ENCODE measurements at regions not wholly inside any gene's neighbourhood (a gene's known extent, or its start where the extent isn't known, plus 50 kb on each side); places are given as distances from the start of the nearest gene placed in this dataset.
A peak's percentile ranks its signal among the peaks of the same experiment; 100 is the strongest.

DNA sequence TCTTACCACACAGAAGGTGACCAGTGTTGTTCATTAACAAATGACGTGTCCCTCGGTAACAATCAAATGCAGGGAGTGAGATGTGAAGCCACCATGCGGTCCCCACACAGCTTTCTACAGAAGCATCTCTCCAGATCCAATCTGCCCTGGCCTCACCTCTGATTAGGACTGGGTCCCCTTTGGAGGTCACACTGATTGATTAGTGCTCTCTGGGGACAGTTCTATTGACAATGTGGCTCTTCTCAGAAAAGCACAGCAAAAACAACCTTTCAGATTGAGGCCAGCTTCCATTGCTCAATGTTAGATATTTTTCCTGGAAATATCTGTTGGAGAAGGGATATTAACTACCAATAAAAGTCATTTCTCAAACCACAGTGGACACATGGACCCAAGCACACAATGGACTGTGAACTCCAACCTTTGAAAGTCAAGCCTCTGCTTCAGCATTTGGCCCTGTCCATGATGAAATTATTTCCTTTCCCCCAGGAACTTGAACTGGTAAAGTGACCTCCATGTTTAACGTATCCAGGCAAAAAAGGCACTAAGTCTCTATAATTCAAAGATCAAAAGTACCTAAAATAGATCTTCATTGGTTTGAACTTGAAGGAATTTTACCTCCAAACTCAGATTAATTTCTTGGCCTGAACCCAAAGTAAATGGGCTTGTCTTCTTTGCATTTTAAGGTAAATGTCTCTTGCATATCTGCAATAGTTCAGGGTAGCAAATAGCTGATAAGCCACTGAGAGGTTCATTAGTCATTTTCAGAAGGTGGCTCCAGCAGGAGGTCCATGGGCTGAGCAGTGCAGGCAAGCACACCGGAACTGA, 118.5 kb downstream of the FOXA2 start (continued):
- TF ChIP-seq, protein P1, sequence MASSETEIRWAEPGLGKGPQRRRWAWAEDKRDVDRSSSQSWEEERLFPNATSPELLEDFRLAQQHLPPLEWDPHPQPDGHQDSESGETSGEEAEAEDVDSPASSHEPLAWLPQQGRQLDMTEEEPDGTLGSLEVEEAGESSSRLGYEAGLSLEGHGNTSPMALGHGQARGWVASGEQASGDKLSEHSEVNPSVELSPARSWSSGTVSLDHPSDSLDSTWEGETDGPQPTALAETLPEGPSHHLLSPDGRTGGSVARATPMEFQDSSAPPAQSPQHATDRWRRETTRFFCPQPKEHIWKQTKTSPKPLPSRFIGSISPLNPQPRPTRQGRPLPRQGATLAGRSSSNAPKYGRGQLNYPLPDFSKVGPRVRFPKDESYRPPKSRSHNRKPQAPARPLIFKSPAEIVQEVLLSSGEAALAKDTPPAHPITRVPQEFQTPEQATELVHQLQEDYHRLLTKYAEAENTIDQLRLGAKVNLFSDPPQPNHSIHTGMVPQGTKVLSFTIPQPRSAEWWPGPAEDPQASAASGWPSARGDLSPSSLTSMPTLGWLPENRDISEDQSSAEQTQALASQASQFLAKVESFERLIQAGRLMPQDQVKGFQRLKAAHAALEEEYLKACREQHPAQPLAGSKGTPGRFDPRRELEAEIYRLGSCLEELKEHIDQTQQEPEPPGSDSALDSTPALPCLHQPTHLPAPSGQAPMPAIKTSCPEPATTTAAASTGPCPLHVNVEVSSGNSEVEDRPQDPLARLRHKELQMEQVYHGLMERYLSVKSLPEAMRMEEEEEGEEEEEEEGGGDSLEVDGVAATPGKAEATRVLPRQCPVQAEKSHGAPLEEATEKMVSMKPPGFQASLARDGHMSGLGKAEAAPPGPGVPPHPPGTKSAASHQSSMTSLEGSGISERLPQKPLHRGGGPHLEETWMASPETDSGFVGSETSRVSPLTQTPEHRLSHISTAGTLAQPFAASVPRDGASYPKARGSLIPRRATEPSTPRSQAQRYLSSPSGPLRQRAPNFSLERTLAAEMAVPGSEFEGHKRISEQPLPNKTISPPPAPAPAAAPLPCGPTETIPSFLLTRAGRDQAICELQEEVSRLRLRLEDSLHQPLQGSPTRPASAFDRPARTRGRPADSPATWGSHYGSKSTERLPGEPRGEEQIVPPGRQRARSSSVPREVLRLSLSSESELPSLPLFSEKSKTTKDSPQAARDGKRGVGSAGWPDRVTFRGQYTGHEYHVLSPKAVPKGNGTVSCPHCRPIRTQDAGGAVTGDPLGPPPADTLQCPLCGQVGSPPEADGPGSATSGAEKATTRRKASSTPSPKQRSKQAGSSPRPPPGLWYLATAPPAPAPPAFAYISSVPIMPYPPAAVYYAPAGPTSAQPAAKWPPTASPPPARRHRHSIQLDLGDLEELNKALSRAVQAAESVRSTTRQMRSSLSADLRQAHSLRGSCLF (CRISPR knock-in tag; IDR thresholded peaks at IDR 0.05; ENCODE audit: borderline replicate concordance) = no peak
- TF ChIP-seq SALL2 (CRISPR knock-in tag; IDR thresholded peaks at IDR 0.05) (no peak), ELF3 (CRISPR knock-in tag; IDR thresholded peaks at IDR 0.05) (peak; percentile 25; the same call in 1 of the 2 replicates), ZNF33B (CRISPR knock-in tag; IDR thresholded peaks at IDR 0.05) (no peak), ZSCAN22 (CRISPR knock-in tag; IDR thresholded peaks at IDR 0.05) (no peak), MTA3 (CRISPR knock-in tag; IDR thresholded peaks at IDR 0.05) (no peak), CREB1 (IDR thresholded peaks at IDR 0.05) (peak; percentile 35; the same call in 1 of the 2 replicates), CREB1 (CRISPR knock-in tag; IDR thresholded peaks at IDR 0.05) (no peak; the same call in 1 of the 2 replicates), MATR3 (CRISPR knock-in tag; IDR thresholded peaks at IDR 0.05) (no peak), SETDB1 (CRISPR knock-in tag; IDR thresholded peaks at IDR 0.05; ENCODE audit: borderline replicate concordance) (no peak), FOXO1 (CRISPR knock-in tag; IDR thresholded peaks at IDR 0.05) (no peak), BCL6 (CRISPR knock-in tag; IDR thresholded peaks at IDR 0.05) (peak; percentile 71), HMG20A (CRISPR knock-in tag; IDR thresholded peaks at IDR 0.05; ENCODE audit: borderline replicate concordance) (no peak), ZNF883 (CRISPR knock-in tag; IDR thresholded peaks at IDR 0.05; ENCODE audit: not compliant biosample characterization) (no peak), FOXJ3 (CRISPR knock-in tag; IDR thresholded peaks at IDR 0.05; ENCODE audit: borderline replicate concordance) (peak; percentile 33; the same call in 1 of the 2 replicates), JUNB (CRISPR knock-in tag; IDR thresholded peaks at IDR 0.05; ENCODE audit: borderline replicate concordance) (no peak), ZSCAN29 (CRISPR knock-in tag; conservative IDR thresholded peaks at IDR 0.05) (no peak), ZNF160 (CRISPR knock-in tag; IDR thresholded peaks at IDR 0.05) (no peak)
- TF ChIP-seq, protein P2, sequence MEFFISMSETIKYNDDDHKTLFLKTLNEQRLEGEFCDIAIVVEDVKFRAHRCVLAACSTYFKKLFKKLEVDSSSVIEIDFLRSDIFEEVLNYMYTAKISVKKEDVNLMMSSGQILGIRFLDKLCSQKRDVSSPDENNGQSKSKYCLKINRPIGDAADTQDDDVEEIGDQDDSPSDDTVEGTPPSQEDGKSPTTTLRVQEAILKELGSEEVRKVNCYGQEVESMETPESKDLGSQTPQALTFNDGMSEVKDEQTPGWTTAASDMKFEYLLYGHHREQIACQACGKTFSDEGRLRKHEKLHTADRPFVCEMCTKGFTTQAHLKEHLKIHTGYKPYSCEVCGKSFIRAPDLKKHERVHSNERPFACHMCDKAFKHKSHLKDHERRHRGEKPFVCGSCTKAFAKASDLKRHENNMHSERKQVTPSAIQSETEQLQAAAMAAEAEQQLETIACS (CRISPR knock-in tag; IDR thresholded peaks at IDR 0.05) = no peak
- TF ChIP-seq, protein P3, sequence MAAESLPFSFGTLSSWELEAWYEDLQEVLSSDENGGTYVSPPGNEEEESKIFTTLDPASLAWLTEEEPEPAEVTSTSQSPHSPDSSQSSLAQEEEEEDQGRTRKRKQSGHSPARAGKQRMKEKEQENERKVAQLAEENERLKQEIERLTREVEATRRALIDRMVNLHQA (CRISPR knock-in tag; IDR thresholded peaks at IDR 0.05) = no peak
- TF ChIP-seq, protein P4, sequence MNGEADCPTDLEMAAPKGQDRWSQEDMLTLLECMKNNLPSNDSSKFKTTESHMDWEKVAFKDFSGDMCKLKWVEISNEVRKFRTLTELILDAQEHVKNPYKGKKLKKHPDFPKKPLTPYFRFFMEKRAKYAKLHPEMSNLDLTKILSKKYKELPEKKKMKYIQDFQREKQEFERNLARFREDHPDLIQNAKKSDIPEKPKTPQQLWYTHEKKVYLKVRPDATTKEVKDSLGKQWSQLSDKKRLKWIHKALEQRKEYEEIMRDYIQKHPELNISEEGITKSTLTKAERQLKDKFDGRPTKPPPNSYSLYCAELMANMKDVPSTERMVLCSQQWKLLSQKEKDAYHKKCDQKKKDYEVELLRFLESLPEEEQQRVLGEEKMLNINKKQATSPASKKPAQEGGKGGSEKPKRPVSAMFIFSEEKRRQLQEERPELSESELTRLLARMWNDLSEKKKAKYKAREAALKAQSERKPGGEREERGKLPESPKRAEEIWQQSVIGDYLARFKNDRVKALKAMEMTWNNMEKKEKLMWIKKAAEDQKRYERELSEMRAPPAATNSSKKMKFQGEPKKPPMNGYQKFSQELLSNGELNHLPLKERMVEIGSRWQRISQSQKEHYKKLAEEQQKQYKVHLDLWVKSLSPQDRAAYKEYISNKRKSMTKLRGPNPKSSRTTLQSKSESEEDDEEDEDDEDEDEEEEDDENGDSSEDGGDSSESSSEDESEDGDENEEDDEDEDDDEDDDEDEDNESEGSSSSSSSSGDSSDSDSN (CRISPR knock-in tag; IDR thresholded peaks at IDR 0.05) = 0 out of 2 replicates have a peak, but pooled peaks have one; percentile 2

Measured in HepG2 (cell line).